OCI-LY1 (cell line): ENCODE measurements at regions not wholly inside any gene's neighbourhood (a gene's known extent, or its start where the extent isn't known, plus 50 kb on each side); places are given as distances from the start of the nearest gene placed in this dataset.

Experiments used
- H2AFZ ChIP-seq: fragments of 200-600 bp; sonication (generic), shearing (Covaris generic); 2 replicates; pipeline ENCODE4 v1.6.0; 2014; ENCODE audit warnings: antibody characterized with exemption, mild to moderate bottlenecking, low read length
- H3F3A ChIP-seq: fragments of 200-600 bp; sonication (generic), shearing (Covaris generic); 2 replicates; pipeline ENCODE4 v1.6.0; 2014; ENCODE audit warnings: mild to moderate bottlenecking, antibody characterized with exemption, low read length, moderate library complexity; ENCODE audit not compliant: insufficient read depth
- H3K27ac ChIP-seq: fragments of 200-600 bp; sonication (generic); 2 replicates; pipeline ENCODE4 v1.5.1; 2014; ENCODE audit warnings: low read length, mixed run types, mild to moderate bottlenecking, low read depth; ENCODE audit not compliant: poor library complexity, severe bottlenecking
- H3K27me3 ChIP-seq: fragments of 200-600 bp; sonication (generic); 2 replicates; pipeline ENCODE4 v1.6.0; 2014; ENCODE audit warnings: antibody characterized with exemption, mild to moderate bottlenecking, low read length, moderate library complexity; ENCODE audit not compliant: insufficient read depth
- H3K36me3 ChIP-seq: fragments of 200-600 bp; sonication (generic); 2 replicates; pipeline ENCODE4 v1.6.1; 2014; ENCODE audit warnings: mild to moderate bottlenecking, antibody characterized with exemption, low read length, moderate library complexity, mixed read lengths; ENCODE audit not compliant: insufficient read depth
- H3K4me1 ChIP-seq: fragments of 200-600 bp; sonication (generic); 2 replicates; pipeline ENCODE4 v1.5.1; 2014; ENCODE audit warnings: mild to moderate bottlenecking, low read length, moderate library complexity; ENCODE audit not compliant: insufficient read depth, severe bottlenecking
- H3K4me2 ChIP-seq: fragments of 200-600 bp; sonication (generic), shearing (Covaris generic); 2 replicates; pipeline ENCODE4 v1.6.1; 2014; ENCODE audit warnings: low read length
- H3K4me3 ChIP-seq: fragments of 200-600 bp; sonication (generic); 2 replicates; pipeline ENCODE4 v1.5.1; 2014; ENCODE audit warnings: low read length, low read depth, mild to moderate bottlenecking, mixed read lengths; ENCODE audit not compliant: poor library complexity, severe bottlenecking
- H3K79me2 ChIP-seq: fragments of 200-600 bp; shearing (Covaris generic); 2 replicates; pipeline ENCODE4 v1.6.1; 2016; ENCODE audit warnings: mixed run types, low read length, mixed read lengths; ENCODE audit not compliant: insufficient read depth
- H3K9ac ChIP-seq: fragments of 200-600 bp; sonication (generic), shearing (Covaris generic); 2 replicates; pipeline ENCODE4 v1.6.1; 2014; ENCODE audit warnings: mild to moderate bottlenecking, low read length, mixed read lengths
- H3K9me2 ChIP-seq: fragments of 200-600 bp; sonication (generic), shearing (Covaris generic); 2 replicates; pipeline ENCODE4 v1.6.1; 2014; ENCODE audit warnings: low read depth, mild to moderate bottlenecking, low read length, mixed read lengths
- H3K9me3 ChIP-seq: fragments of 200-600 bp; shearing (Covaris generic); 2 replicates; pipeline ENCODE4 v1.6.1; 2014; ENCODE audit warnings: low read length, mixed read lengths
- H4K20me1 ChIP-seq: fragments of 200-600 bp; sonication (generic), shearing (Covaris generic); 2 replicates; pipeline ENCODE4 v1.6.0; 2016; ENCODE audit warnings: mild to moderate bottlenecking, low read length; ENCODE audit not compliant: insufficient read depth
- EZH2 ChIP-seq: fragments of 200-600 bp; sonication (generic), shearing (Covaris generic); IDR thresholded peaks from 2 replicates; pipeline ENCODE4 v1.8.0; 2017; ENCODE audit warnings: borderline replicate concordance, mixed run types, mild to moderate bottlenecking, antibody characterized with exemption, low read length, moderate library complexity, mixed read lengths
- TF ChIP-seq, protein P1 (sequence below): fragments of 200-600 bp; sonication (generic), shearing (Covaris generic); IDR thresholded peaks from 2 replicates; pipeline ENCODE4 v1.5.1; 2017; ENCODE audit warnings: mild to moderate bottlenecking, antibody characterized with exemption, low read length, moderate library complexity, mixed read lengths

DNA sequence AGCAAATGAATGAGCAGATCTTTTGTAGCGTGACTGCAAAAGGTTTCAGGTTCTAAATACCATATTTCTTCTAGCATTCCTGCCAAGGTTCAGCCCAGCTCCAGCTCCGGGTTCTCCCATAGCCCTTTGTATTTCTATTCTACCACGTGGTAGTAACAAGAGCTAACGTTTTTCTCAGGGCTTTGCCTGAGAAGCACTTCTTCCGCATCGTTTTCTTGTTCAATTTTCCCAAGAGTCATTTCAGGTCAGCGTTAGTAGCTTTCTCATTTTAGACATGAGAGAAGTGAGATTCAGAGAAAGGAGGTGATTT, 120.1 kb upstream of the MYCN start:
- Histone ChIP-seq H3K4me2 (no peak overlapping the region), H3K79me2 (no peaks in the 10 kb centered on the region), H3K9me3 (no peaks in the 10 kb centered on the region), H2AFZ (no peak overlapping the region), H3K9ac (no peak overlapping the region), H3K27me3 (no peaks in the 10 kb centered on the region), H3K36me3 (no peaks in the 10 kb centered on the region), H3K4me1 (no peaks in the 10 kb centered on the region), H3F3A (no peaks in the 10 kb centered on the region), H4K20me1 (no peaks in the 10 kb centered on the region), H3K4me3 (no peak overlapping the region), H3K27ac (no peak overlapping the region), H3K9me2 (no peaks in the 10 kb centered on the region)
- no peak for TF ChIP-seq EZH2
- TF ChIP-seq, protein P1, sequence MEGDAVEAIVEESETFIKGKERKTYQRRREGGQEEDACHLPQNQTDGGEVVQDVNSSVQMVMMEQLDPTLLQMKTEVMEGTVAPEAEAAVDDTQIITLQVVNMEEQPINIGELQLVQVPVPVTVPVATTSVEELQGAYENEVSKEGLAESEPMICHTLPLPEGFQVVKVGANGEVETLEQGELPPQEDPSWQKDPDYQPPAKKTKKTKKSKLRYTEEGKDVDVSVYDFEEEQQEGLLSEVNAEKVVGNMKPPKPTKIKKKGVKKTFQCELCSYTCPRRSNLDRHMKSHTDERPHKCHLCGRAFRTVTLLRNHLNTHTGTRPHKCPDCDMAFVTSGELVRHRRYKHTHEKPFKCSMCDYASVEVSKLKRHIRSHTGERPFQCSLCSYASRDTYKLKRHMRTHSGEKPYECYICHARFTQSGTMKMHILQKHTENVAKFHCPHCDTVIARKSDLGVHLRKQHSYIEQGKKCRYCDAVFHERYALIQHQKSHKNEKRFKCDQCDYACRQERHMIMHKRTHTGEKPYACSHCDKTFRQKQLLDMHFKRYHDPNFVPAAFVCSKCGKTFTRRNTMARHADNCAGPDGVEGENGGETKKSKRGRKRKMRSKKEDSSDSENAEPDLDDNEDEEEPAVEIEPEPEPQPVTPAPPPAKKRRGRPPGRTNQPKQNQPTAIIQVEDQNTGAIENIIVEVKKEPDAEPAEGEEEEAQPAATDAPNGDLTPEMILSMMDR, result no peak

DNA sequence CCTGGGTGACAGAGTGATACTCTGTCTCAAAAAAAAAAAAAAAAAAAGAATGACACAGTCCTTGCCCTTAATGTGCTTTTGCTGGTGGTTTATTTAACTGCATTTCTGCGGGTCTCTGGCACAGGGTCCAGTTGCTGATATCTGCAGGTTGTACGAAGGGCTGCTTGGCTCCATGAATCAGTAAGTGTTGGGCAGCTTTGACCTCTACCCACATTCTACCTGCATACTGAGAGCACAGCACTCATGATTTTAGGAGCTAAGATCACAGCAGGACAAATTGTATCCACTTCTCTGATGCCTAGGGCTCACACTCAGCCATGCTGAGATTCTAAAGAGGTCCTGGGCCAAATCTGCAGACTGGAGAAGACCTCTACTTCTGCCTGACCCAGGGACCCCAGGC, 119.4 kb upstream of the MYCN start:
- no peaks in the 10 kb centered on the region for H3K27me3 ChIP-seq
- no peaks in the 10 kb centered on the region for H3K79me2 ChIP-seq
- H3F3A ChIP-seq, result no peaks in the 10 kb centered on the region
- H3K9me3 ChIP-seq, result no peaks in the 10 kb centered on the region
- H3K27ac ChIP-seq, result no peak overlapping the region
- no peak overlapping the region for H3K4me3 ChIP-seq
- no peak overlapping the region for H3K4me2 ChIP-seq
- no peaks in the 10 kb centered on the region for H3K9me2 ChIP-seq
- TF ChIP-seq, protein P1, result no peak
- TF ChIP-seq EZH2, result no peak
- no peaks in the 10 kb centered on the region for H3K4me1 ChIP-seq
- H3K36me3 ChIP-seq, result no peaks in the 10 kb centered on the region
- H4K20me1 ChIP-seq, result no peaks in the 10 kb centered on the region
- no peak overlapping the region for H3K9ac ChIP-seq
- H2AFZ ChIP-seq, result no peak overlapping the region

DNA sequence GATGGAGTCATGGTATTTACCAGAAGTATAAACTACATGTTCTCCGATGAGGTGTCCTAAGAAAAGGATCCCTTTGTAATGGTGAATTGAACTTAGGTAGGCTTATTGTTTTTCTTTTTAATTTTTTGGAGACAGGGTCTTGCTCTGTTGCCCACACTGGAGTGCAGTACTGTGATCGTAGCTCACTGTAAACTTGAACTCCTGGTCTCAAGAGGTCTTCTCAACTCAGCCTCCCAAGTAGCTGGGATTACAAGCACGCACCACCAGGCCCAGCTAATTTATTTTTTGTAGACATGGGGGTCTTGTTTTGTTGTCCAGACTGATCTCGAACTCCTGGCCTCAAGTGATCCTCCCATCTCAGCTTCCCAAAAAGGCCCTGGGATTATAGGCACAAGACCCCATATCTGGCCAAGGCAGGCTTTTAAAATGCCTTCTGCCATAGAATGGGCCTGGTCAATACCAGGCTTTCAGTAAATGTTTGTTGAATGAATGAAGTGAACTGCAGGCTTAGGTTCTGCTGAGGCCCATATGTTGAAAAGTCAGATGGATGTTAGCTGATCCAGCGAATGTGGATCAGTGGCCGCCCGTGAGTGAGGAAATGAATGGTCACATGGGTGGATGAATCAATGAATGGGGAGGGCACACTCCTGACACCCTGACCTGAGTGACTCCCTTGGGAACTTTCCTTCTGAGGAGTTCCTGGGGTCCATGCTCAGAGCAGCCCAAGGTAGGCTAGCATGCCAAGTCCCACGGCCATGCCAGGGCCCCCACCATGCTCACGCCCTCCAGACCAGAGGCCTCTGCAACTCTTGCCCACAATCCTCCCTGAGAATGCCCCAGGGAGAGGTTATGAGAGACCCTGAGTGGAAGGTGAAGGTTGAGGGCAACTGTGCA, 118.0 kb upstream of the MYCN start:
- Histone ChIP-seq H3K4me2 (no peak overlapping the region), H3K9ac (no peak overlapping the region), H3K27me3 (no peaks in the 10 kb centered on the region), H3K9me3 (no peaks in the 10 kb centered on the region), H3F3A (no peaks in the 10 kb centered on the region), H3K9me2 (no peaks in the 10 kb centered on the region), H3K4me1 (no peaks in the 10 kb centered on the region), H3K4me3 (no peak overlapping the region), H3K27ac (no peak overlapping the region), H2AFZ (no peak overlapping the region), H3K36me3 (no peaks in the 10 kb centered on the region), H3K79me2 (no peaks in the 10 kb centered on the region), H4K20me1 (no peaks in the 10 kb centered on the region)
- no peak for TF ChIP-seq EZH2
- TF ChIP-seq, protein P1, result no peak
